HG02623 (cell line): ENCODE measurements at regions not wholly inside any gene's neighbourhood (a gene's known extent, or its start where the extent isn't known, plus 50 kb on each side); places are given as distances from the start of the nearest gene placed in this dataset.
A peak's percentile ranks its signal among the peaks of the same experiment; 100 is the strongest.

Experiments
- ATAC-seq: cut with Tn5 transposase; IDR thresholded peaks from one replicate; pipeline ENCODE4 v1.9.1; 2021; ENCODE audit warnings: moderate library complexity; ENCODE audit not compliant: unreplicated experiment

DNA sequence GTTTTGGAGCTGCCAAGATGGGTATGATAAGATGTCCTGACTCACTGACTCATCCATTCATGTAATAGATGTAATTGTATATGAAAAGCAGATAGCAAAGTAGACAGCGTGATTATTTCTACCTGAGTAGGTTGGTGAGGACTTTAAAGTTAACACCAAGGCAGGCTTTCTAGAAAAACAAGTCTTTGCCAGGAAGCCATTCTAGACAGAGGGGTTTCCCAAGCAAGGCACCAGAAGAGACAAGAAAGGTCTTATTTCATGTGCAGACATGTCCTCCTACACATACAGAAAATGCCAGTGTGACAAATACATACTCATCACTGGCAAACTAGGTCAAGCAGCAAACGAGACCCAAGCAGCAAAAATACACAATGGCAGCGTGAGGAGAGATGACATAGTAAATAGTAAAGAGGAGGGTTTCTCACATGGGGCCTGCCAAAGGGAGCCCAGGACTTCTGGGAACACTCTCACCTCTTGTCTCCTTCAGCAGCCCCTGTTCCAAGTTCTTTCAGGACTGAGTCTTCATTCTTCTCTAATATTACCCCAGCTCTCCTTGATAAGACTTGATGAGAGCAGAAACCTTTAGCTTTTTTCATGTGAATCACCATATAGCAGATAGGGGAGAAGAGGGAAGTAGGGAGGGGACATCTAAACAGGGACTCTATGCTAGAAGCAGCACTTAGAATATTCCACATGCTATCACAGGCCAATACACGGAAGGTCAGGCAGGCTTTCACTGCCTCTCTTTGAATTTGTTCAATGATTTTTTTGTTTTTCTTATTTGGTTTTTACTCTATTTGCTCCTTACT is 114.6 kb upstream of the ATP1B1 start:
- no peak for ATAC-seq

DNA sequence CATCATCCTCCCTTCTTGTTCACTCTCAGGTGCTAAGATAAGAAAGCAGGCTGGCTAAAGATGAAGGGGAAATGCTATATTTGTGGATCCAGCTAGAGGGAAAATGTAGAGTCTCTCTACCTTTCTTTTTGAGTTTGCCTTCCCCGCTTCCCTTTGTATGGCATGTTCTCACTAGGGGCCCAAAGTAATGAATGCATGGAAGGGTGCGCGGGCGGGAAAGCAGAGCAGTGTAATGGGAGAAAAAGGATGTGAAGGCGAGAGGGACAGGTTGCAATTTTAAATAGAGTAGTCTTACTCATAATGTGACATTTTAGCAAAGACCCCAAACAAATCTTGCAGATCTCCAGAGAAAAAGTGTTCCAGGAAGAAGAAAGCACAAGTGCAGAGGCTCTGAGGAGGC is 105.1 kb upstream of the ATP1B1 start:
- no peak for ATAC-seq

DNA sequence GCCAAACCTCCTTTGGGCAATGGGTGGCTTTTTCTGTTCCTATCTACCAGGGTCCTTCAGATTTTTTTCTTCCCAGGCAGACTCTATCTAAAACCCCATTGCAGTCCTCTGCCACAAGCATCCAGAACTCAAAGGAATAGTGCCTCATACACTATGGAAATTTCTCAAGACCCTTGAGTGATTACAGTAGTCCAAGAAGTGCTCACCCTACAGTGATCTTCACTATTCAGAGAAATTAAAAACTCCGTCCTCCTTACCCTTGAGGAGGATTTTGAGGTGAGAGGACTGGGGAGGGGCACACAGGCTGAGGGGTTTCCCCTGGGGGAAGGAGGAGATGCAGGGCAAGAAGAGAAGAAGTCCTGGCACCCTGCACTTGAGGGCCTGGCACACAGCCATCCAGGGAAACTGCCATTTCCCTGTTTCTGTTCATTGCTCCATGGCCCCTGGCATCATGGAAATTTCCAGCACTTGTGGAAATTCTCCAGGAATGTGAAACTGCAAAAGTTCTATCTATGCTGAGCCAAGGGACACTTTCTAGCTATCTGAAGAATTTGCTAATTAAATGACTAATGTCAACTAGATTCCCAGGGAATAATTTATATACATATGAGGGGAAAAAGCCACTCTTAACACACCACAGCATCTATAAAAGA is 102.5 kb upstream of the ATP1B1 start:
- ATAC-seq: no peak

DNA sequence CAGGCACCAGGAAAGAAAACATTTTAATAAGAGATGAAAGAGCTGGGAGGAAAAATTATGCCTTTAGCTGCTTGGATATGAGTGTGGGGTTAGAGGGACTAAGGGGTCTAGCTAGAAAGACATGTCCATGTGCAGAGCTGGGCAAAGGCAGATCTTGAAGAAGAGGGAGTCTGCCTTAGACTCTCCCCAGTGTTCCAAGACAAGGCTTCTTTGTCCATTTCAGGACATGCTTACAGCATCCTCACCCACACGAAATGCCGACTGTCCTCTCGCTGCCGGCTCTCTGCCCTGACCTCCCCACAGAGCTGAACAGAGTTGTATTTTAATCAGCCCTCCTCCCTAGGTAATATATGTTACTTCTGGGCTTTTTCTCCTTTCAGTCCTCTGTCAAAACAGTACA is 100.7 kb upstream of the ATP1B1 start:
- no peak for ATAC-seq

DNA sequence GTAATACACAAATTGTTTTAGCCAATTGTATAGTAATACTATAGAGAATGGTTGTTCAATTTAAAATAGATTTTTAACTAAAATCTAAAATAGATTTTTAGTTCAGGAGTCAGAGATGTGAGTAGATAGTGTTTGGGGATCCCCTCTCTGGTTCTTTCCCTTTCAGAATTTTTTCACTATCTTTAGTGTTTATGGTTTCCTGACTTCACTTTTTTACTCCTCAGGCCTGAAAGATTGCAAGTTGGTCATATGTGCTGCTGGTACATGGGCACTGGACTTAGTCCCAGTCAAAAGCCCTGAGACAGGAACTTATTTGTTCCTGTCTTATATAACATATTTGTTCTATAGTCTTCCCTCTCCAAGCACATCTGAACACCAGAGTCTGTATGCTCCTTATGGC is 96.8 kb upstream of the ATP1B1 start:
- ATAC-seq: no peak

DNA sequence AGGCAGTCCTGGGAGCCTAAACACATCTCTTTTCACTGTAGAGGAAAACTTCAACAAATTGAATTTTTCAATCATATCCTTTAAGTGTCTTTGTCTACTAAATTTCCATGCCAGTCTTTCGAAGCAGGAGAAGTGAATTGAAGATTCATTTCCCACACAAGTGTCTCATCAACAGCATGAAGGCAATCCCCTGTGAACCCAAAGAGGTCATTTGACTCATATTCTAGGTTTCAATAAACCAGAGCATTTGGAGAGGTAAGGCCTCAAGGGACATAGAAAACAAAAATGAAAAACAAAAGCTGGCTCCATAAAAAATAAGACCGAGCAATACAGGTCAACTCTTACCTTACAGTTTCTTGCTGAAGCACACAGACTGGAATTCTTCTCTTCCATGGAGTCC is 94.1 kb upstream of the ATP1B1 start:
- ATAC-seq: peak; percentile 70

DNA sequence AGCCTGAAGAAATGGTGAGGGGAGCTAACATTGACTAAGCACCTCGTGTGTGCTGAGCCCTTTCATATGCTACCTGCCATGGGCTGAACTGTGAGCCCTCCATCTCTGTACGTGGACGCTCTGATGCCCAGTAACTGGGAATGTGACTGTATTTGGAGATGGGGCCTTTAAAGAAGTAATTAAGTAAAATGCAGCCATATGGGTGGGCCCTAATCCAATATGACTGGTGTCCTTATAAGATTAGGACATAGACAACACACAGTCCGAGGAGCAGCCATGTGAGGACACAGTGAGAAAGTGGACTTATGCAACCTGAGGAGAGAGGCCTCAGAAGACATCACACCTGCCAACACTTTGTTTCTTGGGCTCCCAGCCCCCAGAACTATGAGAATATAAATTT is 92.7 kb upstream of the ATP1B1 start:
- no peak for ATAC-seq

DNA sequence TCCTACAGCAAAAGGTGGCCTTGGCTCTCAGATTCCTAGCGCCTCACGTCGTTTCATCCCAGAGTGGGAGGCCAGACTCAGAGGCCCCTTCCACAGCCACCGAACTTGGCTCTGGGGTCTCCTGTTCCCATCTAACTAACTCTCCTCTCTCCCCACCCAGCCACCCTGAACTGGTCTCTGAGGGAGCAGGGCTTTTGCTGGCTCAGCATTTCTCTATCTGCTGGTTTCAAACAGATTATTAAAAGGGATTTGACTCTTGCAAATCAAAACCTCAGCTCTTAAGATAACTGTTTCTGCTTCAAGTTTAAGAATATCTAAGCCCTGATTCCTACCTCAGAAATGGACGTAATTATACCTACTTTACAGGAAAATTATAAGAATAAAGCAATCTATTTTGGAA is 91.0 kb upstream of the ATP1B1 start:
- ATAC-seq: no peak

DNA sequence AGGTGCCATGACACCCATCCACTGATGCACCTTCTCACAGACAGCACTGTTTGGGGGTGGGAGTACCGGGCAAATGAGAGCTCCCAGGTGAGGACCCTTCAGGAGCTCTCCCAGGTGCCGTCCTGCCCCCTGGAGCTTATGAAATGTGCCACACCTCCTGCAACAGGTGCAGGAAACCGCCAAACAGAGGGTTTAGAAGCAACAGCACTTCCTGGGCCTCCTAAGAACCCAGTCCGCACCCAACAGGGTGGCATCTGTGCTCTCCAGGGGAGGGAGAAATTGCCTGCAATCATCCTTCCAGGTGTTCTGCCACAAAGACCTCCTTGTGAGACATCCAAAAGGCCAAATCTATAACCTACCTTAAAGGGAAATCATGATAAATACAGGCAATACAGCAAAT is 87.7 kb upstream of the ATP1B1 start:
- ATAC-seq: no peak

DNA sequence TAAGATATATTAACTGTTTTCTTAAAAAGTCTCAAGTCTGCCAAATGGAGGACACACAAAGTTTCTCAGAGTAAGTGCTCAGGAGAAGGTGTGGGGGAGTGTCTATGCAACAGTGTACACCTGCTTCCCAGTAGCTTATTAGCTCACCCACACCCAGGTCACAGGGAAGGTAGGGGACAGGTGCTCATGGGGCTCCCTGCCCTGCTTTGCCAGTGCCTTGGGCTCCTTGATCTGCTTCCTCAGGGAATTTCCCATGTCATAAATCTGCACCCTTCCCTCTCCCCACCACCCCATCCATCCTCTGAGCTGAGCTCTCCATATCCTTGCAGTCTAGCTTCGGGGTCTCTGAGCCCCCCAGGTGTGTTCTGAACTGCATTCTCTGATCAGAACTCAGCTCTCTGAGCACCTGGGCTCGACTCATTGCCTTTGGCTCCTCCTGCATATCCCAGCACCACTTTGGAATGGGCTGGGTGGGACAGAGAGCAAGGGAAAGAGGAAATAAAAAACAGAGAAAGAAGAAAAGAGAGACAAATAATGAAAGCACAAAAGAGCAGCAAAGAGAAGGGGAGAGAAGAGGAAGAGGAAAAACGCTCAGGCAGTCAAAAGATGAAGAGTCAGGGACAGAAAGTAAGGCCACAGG is 87.0 kb upstream of the ATP1B1 start:
- ATAC-seq: no peak

DNA sequence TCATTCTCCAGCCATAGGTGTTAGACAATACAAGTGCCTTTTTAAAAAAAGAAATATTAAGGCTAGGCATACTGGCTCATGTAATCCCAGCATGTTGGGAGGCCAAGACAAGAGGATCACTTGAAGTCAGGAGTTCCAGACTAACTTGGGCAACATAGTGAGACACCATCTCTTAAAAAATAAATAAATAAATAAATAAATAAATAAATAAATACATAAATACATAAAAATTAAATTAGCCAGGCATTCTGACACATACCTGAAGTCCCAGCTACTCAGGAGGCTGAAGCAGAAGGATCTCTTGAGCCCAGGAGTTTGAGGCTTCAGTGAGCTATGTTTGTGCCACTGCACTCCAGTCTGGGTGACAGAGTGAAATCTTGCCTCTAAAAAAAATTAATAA is 85.8 kb upstream of the ATP1B1 start:
- ATAC-seq: no peak

DNA sequence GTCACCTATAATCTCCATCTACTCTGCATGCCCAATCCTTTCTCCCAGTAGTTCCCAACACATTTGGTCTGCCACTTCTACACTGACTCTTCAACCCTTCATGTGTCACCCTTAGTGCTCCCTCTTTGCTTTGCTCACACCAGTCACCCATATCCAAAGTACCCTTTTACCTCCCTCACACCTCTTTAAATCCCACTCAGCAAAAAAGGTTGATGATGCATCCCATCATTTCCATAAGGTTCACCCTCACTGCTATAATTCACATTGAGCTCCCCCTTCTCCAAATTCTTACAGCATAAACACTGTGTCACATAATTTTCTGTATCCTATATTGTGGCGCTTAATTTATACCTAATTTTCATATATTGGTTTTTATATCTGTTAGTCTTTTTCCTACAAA is 83.8 kb upstream of the ATP1B1 start:
- no peak for ATAC-seq

DNA sequence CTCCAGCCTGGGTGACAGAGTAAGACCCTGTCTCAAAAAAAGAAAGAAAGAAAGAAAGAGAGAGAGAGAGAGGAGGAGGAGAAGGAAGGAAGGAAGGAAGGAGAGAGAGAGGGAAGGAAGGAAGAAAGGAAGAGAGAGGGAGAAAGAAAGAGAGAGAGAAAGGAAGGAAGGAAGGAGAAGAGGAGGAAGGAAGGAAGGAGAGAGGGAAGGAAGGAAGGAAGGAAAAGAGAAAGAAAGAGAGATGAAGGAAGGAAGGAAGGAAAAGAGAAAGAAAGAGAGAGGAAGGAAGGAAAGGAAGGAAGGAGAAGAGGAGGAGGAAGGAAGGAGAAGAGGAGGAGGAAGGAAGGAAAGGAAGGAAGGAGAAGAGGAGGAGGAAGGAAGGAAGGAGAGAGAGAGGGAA is 82.2 kb upstream of the ATP1B1 start:
- no peak for ATAC-seq

DNA sequence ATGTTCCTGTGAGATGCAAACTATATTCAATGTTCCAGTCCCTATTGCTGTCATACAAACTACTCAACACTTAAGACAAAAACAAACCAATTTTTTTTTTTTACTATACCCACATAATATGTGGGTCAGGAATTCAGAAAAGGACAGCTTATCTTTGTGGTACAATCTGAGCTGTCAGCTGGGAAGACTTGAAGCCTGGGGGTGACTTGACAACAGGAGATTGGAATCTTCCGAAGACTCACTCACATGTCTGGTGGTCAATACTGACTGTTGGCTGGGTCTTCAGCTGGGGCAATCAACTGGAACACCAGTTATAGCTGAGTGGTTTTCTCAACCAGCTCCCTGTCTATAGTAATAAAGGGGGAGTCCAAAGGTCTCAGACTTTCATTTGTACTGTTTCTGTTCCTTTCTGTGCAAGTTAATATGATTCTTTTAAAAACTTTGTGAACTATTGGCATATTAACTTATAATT is 81.7 kb upstream of the ATP1B1 start:
- peak; percentile 93 for ATAC-seq

DNA sequence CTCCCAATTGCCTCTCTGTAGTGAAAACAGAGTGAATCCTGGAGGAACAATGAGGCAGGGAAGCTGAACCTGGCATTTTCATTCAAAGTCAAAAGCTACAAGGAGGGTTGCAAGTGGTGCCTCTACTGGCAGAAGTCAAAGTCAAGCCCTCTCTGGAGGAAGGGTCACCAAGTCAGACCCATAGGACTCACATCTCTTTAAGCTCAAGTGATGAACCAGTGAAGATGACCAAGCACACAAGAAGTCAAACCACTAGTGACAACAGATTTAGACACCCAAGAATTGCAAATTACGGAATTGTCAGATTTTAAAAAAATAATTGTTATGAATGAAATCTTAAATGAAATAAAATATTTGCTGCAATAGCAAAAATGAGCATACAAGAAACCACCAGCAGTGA is 81.1 kb upstream of the ATP1B1 start:
- no peak for ATAC-seq

DNA sequence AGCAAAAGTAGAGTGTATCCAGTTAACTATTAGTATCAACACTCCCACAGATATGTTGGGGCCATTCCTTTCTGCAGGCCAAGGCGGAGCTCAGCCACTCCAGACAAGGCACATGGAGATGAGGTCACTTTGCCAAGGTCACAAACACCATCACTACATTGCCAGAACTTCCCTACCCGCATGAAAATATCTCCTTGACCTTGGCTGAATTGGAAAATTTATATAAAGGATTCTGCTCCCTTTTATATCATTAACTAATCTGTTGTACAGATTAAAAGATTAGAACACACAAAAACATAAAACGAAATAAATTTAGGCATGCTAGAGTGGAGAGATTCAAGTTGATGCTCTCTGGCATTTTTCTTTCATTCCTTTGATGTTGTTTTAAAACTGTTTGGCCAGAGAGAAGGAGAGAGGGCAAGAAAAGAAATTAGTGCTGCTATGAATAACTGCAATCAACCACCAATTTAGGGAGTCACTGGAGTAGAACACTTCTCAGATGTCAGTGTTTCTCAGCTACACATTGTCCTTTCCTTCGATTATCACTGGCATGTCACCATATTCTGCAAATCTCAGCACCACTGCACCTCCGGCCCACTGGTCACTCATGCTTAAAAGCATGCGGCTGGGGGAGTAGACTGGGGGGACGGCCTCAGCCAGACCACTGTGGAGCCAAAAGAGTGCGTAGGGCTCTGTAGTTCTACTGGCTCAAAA is 78.7 kb upstream of the ATP1B1 start:
- no peak for ATAC-seq

DNA sequence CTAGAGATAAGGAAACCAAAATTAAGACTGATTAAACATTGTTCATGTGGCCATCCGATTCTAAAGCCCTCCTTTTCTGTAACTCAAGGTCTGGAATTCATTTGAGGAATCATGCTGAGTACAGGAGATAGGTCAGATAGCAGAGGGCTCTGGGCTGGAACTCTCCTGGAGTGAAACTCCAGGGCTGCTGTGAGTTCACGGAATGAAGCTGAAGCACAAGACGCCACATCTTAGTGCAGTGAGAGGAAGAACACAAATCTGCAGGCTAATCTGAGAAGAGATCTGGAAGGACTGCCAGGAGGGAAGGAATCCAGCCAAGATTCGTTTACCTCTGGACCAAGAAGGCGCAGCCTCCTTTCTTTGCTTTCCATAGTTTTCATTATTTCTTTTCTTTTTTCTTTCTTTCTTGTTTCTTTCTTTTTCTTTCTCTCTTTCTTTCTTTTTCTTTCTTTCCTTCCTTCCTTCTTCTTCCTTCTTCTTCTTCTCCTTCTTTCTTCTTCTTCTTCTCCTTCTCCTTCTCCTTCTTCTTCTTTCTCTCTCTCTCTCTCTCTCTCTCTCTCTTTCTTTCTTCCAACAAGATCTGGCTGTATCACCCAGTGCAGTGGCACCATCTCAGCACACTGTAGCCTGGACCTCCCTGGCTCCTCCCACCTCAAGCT is 74.8 kb upstream of the ATP1B1 start:
- ATAC-seq: no peak

DNA sequence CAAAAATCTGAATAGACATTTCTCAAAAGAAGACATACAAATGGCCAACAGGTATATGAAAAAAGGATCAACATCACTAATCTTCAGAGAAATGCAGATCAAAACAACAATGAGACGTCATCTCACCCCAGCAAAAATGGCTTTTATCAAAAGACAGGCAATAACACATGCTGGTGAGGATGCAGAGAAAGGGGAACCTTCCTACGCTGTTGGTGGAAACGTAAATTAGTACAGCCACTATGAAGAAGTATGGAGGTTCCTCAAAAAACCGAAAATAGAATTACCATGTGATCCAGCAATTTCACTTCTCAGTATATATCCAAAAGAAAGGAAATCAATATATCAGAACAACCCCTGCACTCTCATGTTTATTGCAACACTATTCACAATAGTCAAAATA is 65.1 kb upstream of the ATP1B1 start:
- no peak for ATAC-seq

DNA sequence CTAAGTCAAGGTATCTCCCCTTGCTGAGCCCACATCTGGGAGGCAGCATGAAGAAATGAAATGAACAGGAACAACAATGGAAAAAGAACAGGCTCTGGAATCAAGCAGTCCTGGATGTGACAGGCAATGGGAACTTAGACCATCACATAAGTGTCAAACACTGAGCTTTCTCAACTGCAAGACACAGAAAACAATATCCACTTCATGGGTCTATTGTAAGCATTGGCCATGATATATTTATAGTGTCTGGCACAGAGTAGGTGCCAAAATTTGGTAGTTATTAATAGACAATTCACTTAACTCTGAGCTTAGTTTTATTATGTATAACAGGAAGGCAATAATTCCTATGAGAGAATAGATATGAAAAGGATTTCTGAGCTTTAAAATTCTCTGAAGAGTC is 64.1 kb upstream of the ATP1B1 start:
- ATAC-seq: no peak

DNA sequence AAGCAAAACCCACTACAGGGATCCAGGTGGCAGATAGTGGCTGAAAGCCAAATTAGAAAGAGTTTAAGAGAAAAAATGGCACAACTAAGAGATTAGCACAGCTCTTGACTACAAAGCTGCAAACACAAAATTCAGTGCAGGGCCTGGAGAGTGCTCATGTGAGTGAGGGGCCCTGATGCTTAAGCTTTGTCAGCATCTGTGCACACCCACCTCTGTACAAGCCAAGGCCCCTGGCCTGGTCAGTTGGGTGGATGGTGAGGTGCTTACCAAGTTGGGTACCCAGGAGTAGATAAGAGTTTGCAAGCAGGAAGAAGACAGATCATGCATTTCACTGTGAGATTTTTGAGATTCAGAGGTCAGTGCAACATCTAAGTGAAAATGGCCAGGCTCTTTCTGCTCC is 62.7 kb upstream of the ATP1B1 start:
- ATAC-seq: no peak

DNA sequence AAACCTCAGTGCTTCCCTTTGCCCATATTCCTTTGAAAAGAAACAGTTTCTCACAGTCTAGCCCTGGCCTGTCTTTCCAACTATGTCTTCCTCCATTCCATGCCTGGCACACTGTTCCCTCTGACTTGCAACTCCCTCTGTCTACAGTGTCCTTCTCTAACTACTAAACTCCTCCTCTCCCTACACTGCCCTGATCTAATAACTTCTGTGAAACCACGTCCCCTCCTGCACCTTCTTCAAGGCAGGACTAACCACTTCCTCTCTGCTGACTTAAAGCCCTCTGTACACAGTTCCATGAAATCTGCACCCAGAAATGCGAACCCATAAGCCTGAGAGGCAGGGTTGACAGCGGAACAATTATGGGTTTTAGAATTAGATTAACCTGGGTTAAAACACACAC is 62.2 kb upstream of the ATP1B1 start:
- peak; percentile 92 for ATAC-seq
